GM12872 (cell line): ENCODE measurements at regions not wholly inside any gene's neighbourhood (a gene's known extent, or its start where the extent isn't known, plus 50 kb on each side); places are given as distances from the start of the nearest gene placed in this dataset.

Experiments used
- CTCF ChIP-seq: IDR thresholded peaks from 3 replicates; pipeline ENCODE4 v1.5.1; 2011; ENCODE audit warnings: low read depth, mild to moderate bottlenecking, low read length, moderate library complexity; ENCODE audit not compliant: insufficient read depth

- no peak for TF ChIP-seq CTCF
These were observed 154.2 kb upstream of the ZNF236 start for GRCh38 chr18:76668119-76668518.

GRCh38 chr18:76667603-76668002 is 154.8 kb upstream of the ZNF236 start:
- no peak for TF ChIP-seq CTCF

- no peak for TF ChIP-seq CTCF
These were observed 159.7 kb upstream of the ZNF236 start for GRCh38 chr18:76662626-76663025.

GRCh38 chr18:76660571-76661192 is 161.7 kb upstream of the ZNF236 start:
- TF ChIP-seq CTCF = no peak

GRCh38 chr18:76658627-76659026 is 163.6 kb upstream of the ZNF516 start:
- 0 out of 3 replicates have a peak, but pooled peaks have one; percentile 35 for TF ChIP-seq CTCF

GRCh38 chr18:76657911-76658470 is 162.9 kb upstream of the ZNF516 start:
- no peak for TF ChIP-seq CTCF

GRCh38 chr18:76656925-76657827 is 162.1 kb upstream of the ZNF516 start:
- TF ChIP-seq CTCF = no peak
